ENCODE measurements at regions not wholly inside any gene's neighbourhood (a gene's known extent, or its start where the extent isn't known, plus 50 kb on each side); places are given as distances from the start of the nearest gene placed in this dataset.

DNA sequence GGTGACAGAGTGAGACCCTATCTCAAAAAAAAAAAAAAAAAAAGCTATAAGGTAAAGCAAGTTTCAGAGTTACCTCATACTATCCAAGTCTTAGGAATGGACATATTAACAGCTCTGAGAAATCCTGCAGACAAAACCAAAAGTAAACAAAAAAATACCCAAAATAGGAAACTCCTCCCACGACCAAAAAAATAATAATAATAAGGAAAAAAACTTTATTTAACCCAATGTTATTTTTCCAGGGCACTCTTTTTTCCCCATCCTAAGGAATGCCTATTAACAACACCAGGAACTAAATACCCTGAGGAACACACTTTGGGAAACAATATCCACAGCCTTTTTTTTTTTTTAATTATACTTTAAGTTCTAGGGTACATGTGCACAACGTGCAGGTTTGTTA, 135.5 kb upstream of the CCND2 start:
- TF ChIP-seq, protein P1, sequence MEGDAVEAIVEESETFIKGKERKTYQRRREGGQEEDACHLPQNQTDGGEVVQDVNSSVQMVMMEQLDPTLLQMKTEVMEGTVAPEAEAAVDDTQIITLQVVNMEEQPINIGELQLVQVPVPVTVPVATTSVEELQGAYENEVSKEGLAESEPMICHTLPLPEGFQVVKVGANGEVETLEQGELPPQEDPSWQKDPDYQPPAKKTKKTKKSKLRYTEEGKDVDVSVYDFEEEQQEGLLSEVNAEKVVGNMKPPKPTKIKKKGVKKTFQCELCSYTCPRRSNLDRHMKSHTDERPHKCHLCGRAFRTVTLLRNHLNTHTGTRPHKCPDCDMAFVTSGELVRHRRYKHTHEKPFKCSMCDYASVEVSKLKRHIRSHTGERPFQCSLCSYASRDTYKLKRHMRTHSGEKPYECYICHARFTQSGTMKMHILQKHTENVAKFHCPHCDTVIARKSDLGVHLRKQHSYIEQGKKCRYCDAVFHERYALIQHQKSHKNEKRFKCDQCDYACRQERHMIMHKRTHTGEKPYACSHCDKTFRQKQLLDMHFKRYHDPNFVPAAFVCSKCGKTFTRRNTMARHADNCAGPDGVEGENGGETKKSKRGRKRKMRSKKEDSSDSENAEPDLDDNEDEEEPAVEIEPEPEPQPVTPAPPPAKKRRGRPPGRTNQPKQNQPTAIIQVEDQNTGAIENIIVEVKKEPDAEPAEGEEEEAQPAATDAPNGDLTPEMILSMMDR (IDR thresholded peaks at IDR 0.05; ENCODE audit: extremely low read depth, low read depth, low read length), result no peak
- H3K27me3 ChIP-seq (ENCODE audit: insufficient read depth, low read length), result no peaks in the 10 kb centered on the region
- no peaks in the 10 kb centered on the region for H3K4me1 ChIP-seq (ENCODE audit: insufficient read depth, low read length)
- H3K4me3 ChIP-seq (ENCODE audit: insufficient read depth, low read length), result no peak overlapping the region
- no peaks in the 10 kb centered on the region for H4K20me1 ChIP-seq (ENCODE audit: insufficient read depth, low read length)
- H3K79me2 ChIP-seq (ENCODE audit: insufficient read depth, low read length), result no peaks in the 10 kb centered on the region
- H3K36me3 ChIP-seq (ENCODE audit: insufficient read depth, low read length), result no peaks in the 10 kb centered on the region
- H2AFZ ChIP-seq (ENCODE audit: low read length), result no peak overlapping the region
- no peaks in the 10 kb centered on the region for H3K9me3 ChIP-seq (ENCODE audit: low read depth, low read length)
- DNase-seq (ENCODE audit: insufficient read length, low spot score, missing footprints), result no peak
- H3K4me2 ChIP-seq (ENCODE audit: insufficient read depth, low read length), result no peak overlapping the region
- H3K27ac ChIP-seq (ENCODE audit: low read depth, low read length), result no peak overlapping the region

DNA sequence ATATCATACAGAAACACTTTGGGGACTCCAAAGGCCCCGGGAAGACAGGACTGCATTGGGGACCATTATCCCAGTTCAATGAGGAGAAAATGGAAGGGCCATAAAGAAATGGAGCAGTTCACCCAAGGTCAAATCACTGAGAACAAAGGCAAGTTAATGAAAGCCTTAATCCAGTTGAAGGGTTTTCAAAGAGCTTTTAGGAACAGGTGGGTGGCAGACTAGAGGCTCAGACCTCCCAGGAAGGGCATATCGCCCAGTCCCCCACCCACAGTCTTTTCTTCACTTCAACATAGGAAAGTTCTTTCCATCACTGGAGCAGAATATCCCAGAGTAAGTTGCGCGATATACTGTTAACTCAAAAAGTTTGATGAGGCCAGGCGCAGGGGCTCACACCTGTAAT, 136.1 kb upstream of the CCND2 start:
- Histone ChIP-seq H3K4me2 (ENCODE audit: insufficient read depth, low read length) (no peak overlapping the region), H3K4me3 (ENCODE audit: insufficient read depth, low read length) (no peak overlapping the region), H2AFZ (ENCODE audit: low read length) (no peak overlapping the region), H4K20me1 (ENCODE audit: insufficient read depth, low read length) (no peaks in the 10 kb centered on the region), H3K27me3 (ENCODE audit: insufficient read depth, low read length) (no peaks in the 10 kb centered on the region), H3K4me1 (ENCODE audit: insufficient read depth, low read length) (no peaks in the 10 kb centered on the region), H3K27ac (ENCODE audit: low read depth, low read length) (no peak overlapping the region), H3K36me3 (ENCODE audit: insufficient read depth, low read length) (no peaks in the 10 kb centered on the region), H3K79me2 (ENCODE audit: insufficient read depth, low read length) (no peaks in the 10 kb centered on the region), H3K9me3 (ENCODE audit: low read depth, low read length) (no peaks in the 10 kb centered on the region)
- DNase-seq (ENCODE audit: insufficient read length, low spot score, missing footprints), result no peak
- TF ChIP-seq, protein P1 (IDR thresholded peaks at IDR 0.05; ENCODE audit: extremely low read depth, low read depth, low read length), result no peak

DNA sequence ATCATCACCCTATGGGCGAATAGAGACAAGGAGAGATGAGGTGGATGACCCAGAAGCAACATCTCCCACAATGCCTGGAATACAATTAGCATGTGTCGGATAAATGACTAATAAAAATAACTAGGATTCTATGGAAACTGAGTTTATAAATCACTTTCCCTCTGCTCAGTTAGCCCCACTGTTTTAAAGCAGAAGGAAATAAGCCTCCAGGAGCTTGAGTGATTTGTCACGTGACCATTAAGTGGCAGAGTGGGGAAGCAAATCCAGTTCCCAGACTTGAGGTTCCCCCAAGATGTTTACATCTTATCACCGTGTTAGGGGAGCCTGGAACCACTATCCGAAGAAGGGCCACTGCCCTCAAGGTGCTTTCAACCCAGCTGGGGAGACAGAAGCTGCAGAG, 136.5 kb upstream of the CCND2 start:
- no peaks in the 10 kb centered on the region for H3K4me1 ChIP-seq (ENCODE audit: insufficient read depth, low read length)
- no peaks in the 10 kb centered on the region for H4K20me1 ChIP-seq (ENCODE audit: insufficient read depth, low read length)
- no peak overlapping the region for H3K4me2 ChIP-seq (ENCODE audit: insufficient read depth, low read length)
- H2AFZ ChIP-seq (ENCODE audit: low read length), result no peak overlapping the region
- no peaks in the 10 kb centered on the region for H3K36me3 ChIP-seq (ENCODE audit: insufficient read depth, low read length)
- TF ChIP-seq, protein P1 (IDR thresholded peaks at IDR 0.05; ENCODE audit: extremely low read depth, low read depth, low read length), result no peak
- no peaks in the 10 kb centered on the region for H3K27me3 ChIP-seq (ENCODE audit: insufficient read depth, low read length)
- H3K27ac ChIP-seq (ENCODE audit: low read depth, low read length), result no peak overlapping the region
- H3K79me2 ChIP-seq (ENCODE audit: insufficient read depth, low read length), result no peaks in the 10 kb centered on the region
- no peaks in the 10 kb centered on the region for H3K9me3 ChIP-seq (ENCODE audit: low read depth, low read length)
- no peak for DNase-seq (ENCODE audit: insufficient read length, low spot score, missing footprints)
- H3K4me3 ChIP-seq (ENCODE audit: insufficient read depth, low read length), result no peak overlapping the region

DNA sequence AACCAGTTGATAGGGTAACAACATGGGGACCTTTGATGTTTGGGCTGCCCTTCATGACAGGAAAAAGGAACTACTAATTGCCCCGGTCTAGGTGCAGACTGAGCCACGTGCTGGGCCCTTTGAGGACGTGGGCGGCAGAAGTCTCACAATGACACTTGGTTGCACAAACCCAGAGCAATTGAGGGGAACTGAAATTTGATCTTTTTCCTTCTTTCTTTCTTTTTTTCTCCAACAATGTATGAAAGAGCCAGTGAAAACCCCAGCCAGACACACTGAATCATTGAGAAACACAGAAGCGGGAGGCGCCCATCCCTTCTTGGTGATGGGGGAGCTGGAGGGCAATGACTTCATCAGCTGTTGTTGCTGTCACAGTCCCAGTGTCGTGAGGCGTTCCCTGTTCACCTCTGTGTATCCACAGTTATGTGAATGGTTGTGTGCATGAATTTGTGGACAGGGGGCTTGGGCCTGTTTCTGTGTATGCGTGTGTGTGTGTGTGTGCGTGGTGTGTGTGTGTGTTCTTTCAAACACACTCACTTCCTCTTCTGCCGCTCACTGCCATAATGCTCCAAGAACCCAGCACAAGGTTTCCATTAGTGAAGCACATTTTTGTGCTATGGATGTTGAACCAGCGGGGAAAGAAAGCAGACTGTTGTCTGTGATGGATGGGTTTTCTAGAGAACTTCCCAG, 137.5 kb upstream of the CCND2 start:
- H3K4me1 ChIP-seq (ENCODE audit: insufficient read depth, low read length), result no peaks in the 10 kb centered on the region
- DNase-seq (ENCODE audit: insufficient read length, low spot score, missing footprints), result no peak
- no peaks in the 10 kb centered on the region for H3K79me2 ChIP-seq (ENCODE audit: insufficient read depth, low read length)
- H3K9me3 ChIP-seq (ENCODE audit: low read depth, low read length), result no peaks in the 10 kb centered on the region
- H2AFZ ChIP-seq (ENCODE audit: low read length), result no peak overlapping the region
- TF ChIP-seq, protein P1 (IDR thresholded peaks at IDR 0.05; ENCODE audit: extremely low read depth, low read depth, low read length), result no peak
- H3K4me3 ChIP-seq (ENCODE audit: insufficient read depth, low read length), result no peak overlapping the region
- no peaks in the 10 kb centered on the region for H3K27me3 ChIP-seq (ENCODE audit: insufficient read depth, low read length)
- no peak overlapping the region for H3K27ac ChIP-seq (ENCODE audit: low read depth, low read length)
- H3K4me2 ChIP-seq (ENCODE audit: insufficient read depth, low read length), result no peak overlapping the region
- H4K20me1 ChIP-seq (ENCODE audit: insufficient read depth, low read length), result no peaks in the 10 kb centered on the region
- no peaks in the 10 kb centered on the region for H3K36me3 ChIP-seq (ENCODE audit: insufficient read depth, low read length)

All from osteoblast (primary cell).